Neural progenitor cell (in vitro differentiated cells): ENCODE measurements at regions not wholly inside any gene's neighbourhood (a gene's known extent, or its start where the extent isn't known, plus 50 kb on each side); places are given as distances from the start of the nearest gene placed in this dataset.

Experiments used
- CTCF ChIP-seq: fragments of 200-600 bp; sonication (generic); IDR thresholded peaks from 2 replicates; pipeline ENCODE4 v1.5.1; 2017; ENCODE audit warnings: antibody characterized with exemption, mild to moderate bottlenecking
- EZH2 ChIP-seq: fragments of 200-600 bp; sonication (generic); IDR thresholded peaks from 2 replicates; pipeline ENCODE4 v1.6.1; 2017; ENCODE audit warnings: antibody characterized with exemption, mild to moderate bottlenecking, moderate library complexity
- EZH2phosphoT487 ChIP-seq: fragments of 200-600 bp; sonication (generic); IDR thresholded peaks from 2 replicates; pipeline ENCODE4 v1.6.1; 2017; ENCODE audit warnings: antibody characterized with exemption

GRCh38 chr3:107970993-107971580 lies 119.7 kb downstream of the CD47 start:
- TF ChIP-seq CTCF (no peak), EZH2 (no peak), EZH2phosphoT487 (no peak)
